ENCODE measurements at regions not wholly inside any gene's neighbourhood (a gene's known extent, or its start where the extent isn't known, plus 50 kb on each side); places are given as distances from the start of the nearest gene placed in this dataset.
"Not testable (repeated sequence)": the region's sequence is repeated elsewhere in the genome, so short reads cannot be mapped to it uniquely, and the experiment has no call there.

- TF ChIP-seq POLR2A (IDR thresholded peaks at IDR 0.05; ENCODE audit: low read depth, low read length) (no peak), TAF1 (IDR thresholded peaks at IDR 0.05; ENCODE audit: low read depth, low read length) (no peak), POLR2AphosphoS5 (IDR thresholded peaks at IDR 0.05; ENCODE audit: low read depth, low read length) (no peak), POU2F2 (IDR thresholded peaks at IDR 0.05; ENCODE audit: low read depth, low read length) (no peak), SPI1 (IDR thresholded peaks at IDR 0.05; ENCODE audit: low read depth, low read length) (no peak), PAX5 (IDR thresholded peaks at IDR 0.05; ENCODE audit: insufficient read depth, low read length, severe bottlenecking) (no peak)
- DNase-seq (ENCODE audit: insufficient read length, low spot score) = no peak
- no peak for FAIRE-seq
Measured at GRCh38 chr5:74538206-74538661, 102.3 kb downstream of the ENC1 start.

DNA sequence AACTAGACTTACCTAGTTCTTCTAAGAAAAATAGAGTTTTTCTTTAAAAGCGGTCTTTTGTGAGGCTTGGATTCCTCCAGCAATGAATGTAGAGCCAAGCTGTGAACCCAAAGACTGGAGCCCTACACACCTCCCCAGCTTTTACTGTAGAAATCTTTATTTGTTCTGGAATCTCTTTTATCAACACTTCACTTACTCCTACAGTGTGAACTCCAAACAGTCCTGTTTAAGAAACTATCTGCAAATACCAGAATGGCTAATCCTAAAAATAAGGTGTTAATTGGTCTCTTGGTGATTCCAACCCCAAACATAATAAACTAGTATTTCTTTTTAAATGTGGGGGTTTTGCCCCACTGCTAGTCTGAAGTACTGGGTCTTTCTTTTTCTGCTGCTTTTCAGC is 103.9 kb downstream of the ENC1 start:
- no peak for FAIRE-seq
- TF ChIP-seq POLR2A (IDR thresholded peaks at IDR 0.05; ENCODE audit: low read depth, low read length) (no peak), POU2F2 (IDR thresholded peaks at IDR 0.05; ENCODE audit: low read depth, low read length) (no peak)
- no peak for DNase-seq (ENCODE audit: insufficient read length, low spot score)

DNA sequence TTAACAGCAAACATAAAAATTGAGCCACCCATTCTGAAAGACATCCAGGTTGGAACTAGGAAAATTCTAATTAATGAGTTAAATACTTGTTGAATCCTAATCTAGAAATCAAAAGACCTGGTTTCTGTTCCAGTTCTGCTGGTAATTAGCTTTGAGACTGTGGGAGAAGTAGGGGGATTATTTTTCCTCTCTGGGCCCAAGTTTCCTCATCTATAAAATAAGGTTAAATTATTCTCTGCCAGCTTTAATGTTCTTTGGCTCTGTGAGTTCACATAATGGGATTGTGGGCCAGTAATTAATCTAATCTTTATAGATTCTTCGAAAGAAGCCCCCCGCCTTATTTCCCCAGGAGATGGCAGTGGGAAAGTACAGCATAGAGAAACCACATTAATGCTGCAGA is 104.6 kb downstream of the ENC1 start:
- DNase-seq (ENCODE audit: insufficient read length, low spot score) (no peak), FAIRE-seq (no peak)
- TF ChIP-seq POU2F2 (IDR thresholded peaks at IDR 0.05; ENCODE audit: low read depth, low read length) = no peak
- TF ChIP-seq POLR2AphosphoS5 (IDR thresholded peaks at IDR 0.05; ENCODE audit: low read depth, low read length) = no peak
- TF ChIP-seq TAF1 (IDR thresholded peaks at IDR 0.05; ENCODE audit: low read depth, low read length) = no peak
- no peak for TF ChIP-seq PAX5 (IDR thresholded peaks at IDR 0.05; ENCODE audit: insufficient read depth, low read length, severe bottlenecking)
- TF ChIP-seq POLR2A (IDR thresholded peaks at IDR 0.05; ENCODE audit: low read depth, low read length) = no peak
- no peak for TF ChIP-seq SPI1 (IDR thresholded peaks at IDR 0.05; ENCODE audit: low read depth, low read length)

DNA sequence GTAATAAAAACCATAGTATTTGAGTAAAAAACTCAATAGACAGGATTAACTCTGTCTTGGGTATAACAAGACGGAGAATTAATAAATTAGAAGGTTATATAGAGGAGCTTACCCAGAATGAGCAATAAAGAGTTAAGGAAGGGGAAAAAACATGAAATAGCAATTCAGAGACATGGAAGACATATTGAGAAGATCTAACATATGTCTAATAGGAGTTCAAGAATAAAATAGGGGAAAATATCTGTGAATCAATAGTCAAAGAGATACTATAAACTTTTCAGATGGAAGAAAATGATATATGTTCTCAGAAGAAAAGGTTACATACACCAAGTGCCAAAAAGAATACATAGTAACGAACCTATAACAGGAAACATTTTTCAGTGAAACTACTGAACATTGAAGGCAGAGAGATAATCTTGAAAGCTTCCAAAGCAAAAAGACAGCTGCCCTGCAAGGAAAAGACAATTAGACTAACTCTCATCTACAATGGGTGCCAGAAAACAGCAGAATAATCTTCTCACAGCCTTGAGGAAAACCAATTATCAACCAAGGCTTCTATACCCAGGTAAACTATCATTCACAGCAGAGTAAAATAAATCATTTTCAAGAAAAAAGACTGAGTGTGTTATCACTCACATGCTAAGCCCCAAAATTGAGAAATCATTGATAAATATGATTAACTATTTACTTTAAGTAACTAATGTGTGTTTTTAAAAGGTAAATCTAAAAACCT is 106.0 kb downstream of the ENC1 start:
- TF ChIP-seq POU2F2 (IDR thresholded peaks at IDR 0.05; ENCODE audit: low read depth, low read length) = no peak
- TF ChIP-seq POLR2A (IDR thresholded peaks at IDR 0.05; ENCODE audit: low read depth, low read length) = no peak
- TF ChIP-seq PAX5 (IDR thresholded peaks at IDR 0.05; ENCODE audit: insufficient read depth, low read length, severe bottlenecking) = no peak
- no peak for TF ChIP-seq POLR2AphosphoS5 (IDR thresholded peaks at IDR 0.05; ENCODE audit: low read depth, low read length)
- no peak for TF ChIP-seq TAF1 (IDR thresholded peaks at IDR 0.05; ENCODE audit: low read depth, low read length)
- no peak for TF ChIP-seq SPI1 (IDR thresholded peaks at IDR 0.05; ENCODE audit: low read depth, low read length)

DNA sequence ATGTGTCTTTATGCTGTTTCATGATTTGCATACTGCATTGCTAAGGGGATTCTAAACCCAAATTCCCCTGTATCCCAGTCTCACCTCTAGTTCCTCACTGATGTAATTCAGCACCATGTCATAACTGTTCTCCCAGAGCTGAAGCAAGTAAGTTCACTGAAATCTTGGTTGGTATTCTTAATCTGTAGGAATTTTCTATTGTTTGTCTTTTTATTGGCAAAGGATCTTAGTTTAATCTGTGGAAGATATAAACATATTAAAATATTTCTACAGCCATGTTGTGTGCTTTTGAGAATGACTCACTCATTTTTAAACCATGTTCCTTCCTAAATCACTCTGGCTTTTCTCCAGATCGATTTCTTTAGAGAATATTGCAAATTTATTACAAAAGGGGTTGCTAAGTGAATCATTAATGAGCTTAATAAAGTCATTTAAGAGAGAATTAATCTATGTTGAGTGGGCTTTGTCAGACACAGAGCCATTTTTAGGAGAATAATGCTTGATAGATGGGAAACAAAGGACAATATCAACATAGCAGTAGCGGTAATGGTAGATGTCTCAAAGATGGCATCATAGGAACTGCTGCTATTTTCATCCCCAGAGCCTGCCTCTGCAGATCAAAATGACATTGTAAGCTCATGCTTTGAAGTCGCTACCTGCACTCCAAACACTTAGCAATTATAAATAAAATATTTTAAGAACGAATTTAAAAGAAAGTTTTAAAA is 110.0 kb downstream of the ENC1 start:
- DNase-seq (ENCODE audit: insufficient read length, low spot score) = no peak
- no peak for FAIRE-seq
- TF ChIP-seq PAX5 (IDR thresholded peaks at IDR 0.05; ENCODE audit: insufficient read depth, low read length, severe bottlenecking) (no peak), POLR2AphosphoS5 (IDR thresholded peaks at IDR 0.05; ENCODE audit: low read depth, low read length) (no peak)

More for the DNA sequence above, 106.0 kb downstream of the ENC1 start:
- DNase-seq (ENCODE audit: insufficient read length, low spot score) (no peak), FAIRE-seq (no peak)

- DNase-seq (ENCODE audit: insufficient read length, low spot score) (no peak), FAIRE-seq (no peak)
- TF ChIP-seq SPI1 (IDR thresholded peaks at IDR 0.05; ENCODE audit: low read depth, low read length) (no peak), POU2F2 (IDR thresholded peaks at IDR 0.05; ENCODE audit: low read depth, low read length) (no peak), POLR2A (IDR thresholded peaks at IDR 0.05; ENCODE audit: low read depth, low read length) (no peak), POLR2AphosphoS5 (IDR thresholded peaks at IDR 0.05; ENCODE audit: low read depth, low read length) (no peak), TAF1 (IDR thresholded peaks at IDR 0.05; ENCODE audit: low read depth, low read length) (no peak)
Measured at GRCh38 chr5:74529101-74529500, 111.4 kb downstream of the ENC1 start.

- no peak for FAIRE-seq
- no peak for DNase-seq (ENCODE audit: insufficient read length, low spot score)
- TF ChIP-seq SPI1 (IDR thresholded peaks at IDR 0.05; ENCODE audit: low read depth, low read length) (no peak), TAF1 (IDR thresholded peaks at IDR 0.05; ENCODE audit: low read depth, low read length) (no peak), PAX5 (IDR thresholded peaks at IDR 0.05; ENCODE audit: insufficient read depth, low read length, severe bottlenecking) (no peak), POLR2AphosphoS5 (IDR thresholded peaks at IDR 0.05; ENCODE audit: low read depth, low read length) (no peak)
Measured at GRCh38 chr5:74526111-74526510, 114.4 kb downstream of the ENC1 start.

GRCh38 chr5:74524767-74525166 is 115.8 kb downstream of the ENC1 start:
- FAIRE-seq; DNase-seq (ENCODE audit: insufficient read length, low spot score): not testable (repeated sequence)

DNA sequence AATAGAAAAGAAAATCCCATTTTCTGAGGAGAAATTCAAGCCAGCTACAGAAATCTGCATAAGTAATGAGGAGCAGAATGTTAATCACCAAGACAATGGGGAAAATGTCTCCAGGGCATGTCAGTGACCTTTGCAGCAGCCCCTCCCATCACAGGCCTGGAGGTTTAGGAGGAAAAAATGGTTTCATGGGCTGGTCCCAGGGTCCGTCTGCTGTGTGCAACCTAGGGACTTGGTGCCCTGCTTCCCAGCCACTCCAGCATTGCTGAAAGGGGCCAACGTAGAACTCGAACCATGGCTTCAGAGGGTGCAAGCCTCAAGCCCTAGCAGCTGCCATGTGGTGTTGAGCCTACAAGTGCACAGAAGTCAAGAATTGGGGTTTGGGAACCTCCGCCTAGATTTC is 116.8 kb downstream of the ENC1 start:
- not testable (repeated sequence) for DNase-seq (ENCODE audit: insufficient read length, low spot score); FAIRE-seq

DNA sequence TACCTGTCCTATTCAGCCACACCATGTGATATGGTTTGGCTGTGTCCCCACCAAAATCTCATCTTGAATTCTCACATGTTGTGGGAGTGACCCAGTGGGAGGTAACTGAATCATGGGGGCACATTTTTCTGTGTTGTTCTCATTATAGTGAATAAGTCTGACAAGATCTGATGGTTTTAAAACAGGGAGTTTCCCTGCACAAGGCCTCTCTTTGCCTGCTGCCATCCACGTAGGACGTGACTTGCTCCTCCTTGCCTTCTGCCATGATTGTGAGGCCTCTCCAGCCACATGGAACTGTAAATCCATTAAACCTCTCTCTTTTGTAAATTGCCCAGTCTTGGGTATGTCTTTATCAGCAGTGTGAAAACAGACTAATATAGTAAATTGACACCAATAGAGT is 117.7 kb downstream of the ENC1 start:
- FAIRE-seq = not testable (repeated sequence)

GRCh38 chr5:74521401-74521800 is 119.1 kb downstream of the ENC1 start:
- FAIRE-seq (no peak), DNase-seq (ENCODE audit: insufficient read length, low spot score) (no peak)
- no peak for TF ChIP-seq POU2F2 (IDR thresholded peaks at IDR 0.05; ENCODE audit: low read depth, low read length)
- TF ChIP-seq PAX5 (IDR thresholded peaks at IDR 0.05; ENCODE audit: insufficient read depth, low read length, severe bottlenecking) = no peak
- no peak for TF ChIP-seq POLR2A (IDR thresholded peaks at IDR 0.05; ENCODE audit: low read depth, low read length)
- no peak for TF ChIP-seq SPI1 (IDR thresholded peaks at IDR 0.05; ENCODE audit: low read depth, low read length)
- TF ChIP-seq POLR2AphosphoS5 (IDR thresholded peaks at IDR 0.05; ENCODE audit: low read depth, low read length) = no peak
- TF ChIP-seq TAF1 (IDR thresholded peaks at IDR 0.05; ENCODE audit: low read depth, low read length) = no peak

More for the DNA sequence above, 117.7 kb downstream of the ENC1 start:
- DNase-seq (ENCODE audit: insufficient read length, low spot score) = not testable (repeated sequence)

Measured in GM12891 (cell line).